HFFc6 (cell line): ENCODE measurements at regions not wholly inside any gene's neighbourhood (a gene's known extent, or its start where the extent isn't known, plus 50 kb on each side); places are given as distances from the start of the nearest gene placed in this dataset.
A peak's percentile ranks its signal among the peaks of the same experiment; 100 is the strongest.
"Not testable (repeated sequence)": the region's sequence is repeated elsewhere in the genome, so short reads cannot be mapped to it uniquely, and the experiment has no call there.

Experiments
- DNase-seq: peaks from one replicate; pipeline ENCODE4 v3.0.0-alpha.2; 2018
- H3K27ac Mint-ChIP-seq: 2 replicates; pipeline ENCODE4 v1.8.0; 2020; ENCODE audit warnings: mild to moderate bottlenecking, mixed read lengths
- H3K27me3 Mint-ChIP-seq: 2 replicates; pipeline ENCODE4 v1.8.0; 2021; ENCODE audit warnings: mild to moderate bottlenecking, moderate library complexity, mixed read lengths; ENCODE audit not compliant: insufficient read depth
- H3K36me3 Mint-ChIP-seq: 2 replicates; pipeline ENCODE4 v1.8.0; 2021; ENCODE audit warnings: low read depth, mixed read lengths
- H3K4me1 Mint-ChIP-seq: 2 replicates; pipeline ENCODE4 v1.8.0; 2020; ENCODE audit warnings: low read depth, mixed read lengths
- H3K4me3 Mint-ChIP-seq: 2 replicates; pipeline ENCODE4 v1.8.0; 2020; ENCODE audit warnings: mild to moderate bottlenecking, moderate library complexity, mixed read lengths
- H3K9me3 Mint-ChIP-seq: 2 replicates; pipeline ENCODE4 v1.8.0; 2020; ENCODE audit warnings: mild to moderate bottlenecking, mixed read lengths
- CTCF ChIP-seq: fragments of 200-600 bp; sonication (generic); IDR thresholded peaks from 2 replicates; pipeline ENCODE4 v1.5.0; 2021; ENCODE audit warnings: antibody characterized with exemption, mild to moderate bottlenecking

- no peak overlapping the region for H3K4me3 Mint-ChIP-seq
- no peak for TF ChIP-seq CTCF
- no peaks in the 10 kb centered on the region for H3K4me1 Mint-ChIP-seq
- H3K36me3 Mint-ChIP-seq = no peaks in the 10 kb centered on the region
- H3K27me3 Mint-ChIP-seq = peaks cover 3% of the 10 kb centered on the region
- DNase-seq = no peak
- no peaks in the 10 kb centered on the region for H3K9me3 Mint-ChIP-seq
- no peak overlapping the region for H3K27ac Mint-ChIP-seq
Observed at GRCh38 chr6:14388371-14388770, 270.8 kb downstream of the CD83 start.

GRCh38 chr6:14389776-14390175 lies 272.2 kb downstream of the CD83 start:
- H3K27me3 Mint-ChIP-seq, H3K27ac Mint-ChIP-seq, H3K9me3 Mint-ChIP-seq, H3K4me3 Mint-ChIP-seq, H3K4me1 Mint-ChIP-seq, DNase-seq, H3K36me3 Mint-ChIP-seq: not testable (repeated sequence)

GRCh38 chr6:14390805-14391204 lies 273.2 kb downstream of the CD83 start:
- DNase-seq = no peak
- Mint-ChIP-seq H3K4me3 (no peak overlapping the region), H3K27me3 (peaks cover 6% of the 10 kb centered on the region), H3K27ac (no peak overlapping the region), H3K9me3 (no peaks in the 10 kb centered on the region), H3K36me3 (no peaks in the 10 kb centered on the region), H3K4me1 (no peaks in the 10 kb centered on the region)
- no peak for TF ChIP-seq CTCF

GRCh38 chr6:14393910-14394309 lies 276.3 kb downstream of the CD83 start:
- Mint-ChIP-seq H3K27ac (no peak overlapping the region), H3K4me1 (peaks cover 9% of the 10 kb centered on the region), H3K36me3 (no peaks in the 10 kb centered on the region), H3K27me3 (peaks cover 6% of the 10 kb centered on the region; the same call in 1 of the 2 replicates), H3K4me3 (no peak overlapping the region), H3K9me3 (no peaks in the 10 kb centered on the region)
- no peak for TF ChIP-seq CTCF
- no peak for DNase-seq

GRCh38 chr6:14396392-14396791 lies 278.8 kb downstream of the CD83 start:
- peaks cover 13% of the 10 kb centered on the region for H3K27me3 Mint-ChIP-seq
- H3K9me3 Mint-ChIP-seq = no peaks in the 10 kb centered on the region
- no peak overlapping the region for H3K4me3 Mint-ChIP-seq
- H3K4me1 Mint-ChIP-seq = peaks cover 9% of the 10 kb centered on the region
- no peak for DNase-seq
- H3K27ac Mint-ChIP-seq = no peak overlapping the region
- no peak for TF ChIP-seq CTCF
- no peaks in the 10 kb centered on the region for H3K36me3 Mint-ChIP-seq

GRCh38 chr6:14396826-14397517 lies 279.4 kb downstream of the CD83 start:
- H3K9me3 Mint-ChIP-seq = no peaks in the 10 kb centered on the region
- no peaks in the 10 kb centered on the region for H3K36me3 Mint-ChIP-seq
- TF ChIP-seq CTCF = peak; percentile 45
- no peak for DNase-seq
- peaks cover 9% of the 10 kb centered on the region for H3K4me1 Mint-ChIP-seq
- peak overlapping the region; percentile 27; the same call in 1 of the 2 replicates for H3K4me3 Mint-ChIP-seq
- H3K27ac Mint-ChIP-seq = no peak overlapping the region
- H3K27me3 Mint-ChIP-seq = peaks cover 13% of the 10 kb centered on the region
